ENCODE measurements at regions not wholly inside any gene's neighbourhood (a gene's known extent, or its start where the extent isn't known, plus 50 kb on each side); places are given as distances from the start of the nearest gene placed in this dataset.

GRCh38 chr15:31434275-31434587 is 107.6 kb downstream of the KLF13 start (continued):
- TF ChIP-seq ZBTB4 (CRISPR knock-in tag; IDR thresholded peaks at IDR 0.05): no peak
- TF ChIP-seq IRF5 (IDR thresholded peaks at IDR 0.05; ENCODE audit: borderline replicate concordance): no peak
- no peak for TF ChIP-seq CHD1 (IDR thresholded peaks at IDR 0.05; ENCODE audit: low read depth, low read length)

GRCh38 chr15:31434588-31435260 is 108.1 kb downstream of the KLF13 start:
- Histone ChIP-seq H4K20me1 (ENCODE audit: control insufficient read depth, insufficient read depth) (no peaks in the 10 kb centered on the region), H3K4me1 (ENCODE audit: control insufficient read depth, insufficient read depth, low read length) (peaks cover 50% of the 10 kb centered on the region), H2AFZ (ENCODE audit: control insufficient read depth, low read depth, low read length) (peak overlapping the region; percentile 89), H3K4me2 (ENCODE audit: control insufficient read depth, insufficient read depth) (peak overlapping the region; percentile 94), H3K4me3 (peak overlapping the region; percentile 48), H3K27ac (ENCODE audit: control insufficient read depth, insufficient read depth) (peak overlapping the region; percentile 95), H3K9me3 (replicated peaks; ENCODE audit: control insufficient read depth, insufficient read depth, low read length) (no peaks in the 10 kb centered on the region), H3K36me3 (ENCODE audit: control insufficient read depth in 2 of 2, insufficient read depth in 2 of 2, low read length in 1 of 2) (no peaks in the 10 kb centered on the region), H3K27me3 (replicated peaks in 1 of 2; ENCODE audit: control insufficient read depth in 2 of 2, insufficient read depth in 2 of 2, low read length in 1 of 2) (no peaks in the 10 kb centered on the region), H3K9ac (ENCODE audit: control insufficient read depth, insufficient read depth, low read length) (peak overlapping the region; percentile 85), H3K79me2 (ENCODE audit: control insufficient read depth, insufficient read depth, low read length) (no peaks in the 10 kb centered on the region)
- POLR2A ChIA-PET: interaction anchor here (0.5 to 4.8 kb wide), 15 partner anchors 24 to 237 kb away, joined by 3 to 32 read pairs (median 4); no protein-coding TSS in a partner anchor
- FAIRE-seq (no peak), ATAC-seq (peak; percentile 74), DNase-seq (ENCODE audit: low read depth, low spot score) (peak; percentile 69)
- RAD21 ChIA-PET (ENCODE audit: unreplicated experiment): interaction anchor here (0.6 to 10.1 kb wide), 44 partner anchors 10 to 306 kb away, joined by 3 to 213 read pairs (median 6); partner anchors contain the start of gene KLF13
- 3% methylated on average over 21 of the region's 21 CpGs for WGBS (ENCODE audit: insufficient coverage, insufficient replicate concordance, low lambda C conversion rate, missing lambda C conversion rate)
- intact Hi-C loops (cut with micrococcal nuclease; ENCODE audit: unreplicated experiment): loop anchor here (1.0 to 5.0 kb wide), 8 partner anchors 38 to 234 kb away; partner anchors contain the start of gene KLF13
- SMC1A ChIA-PET (ENCODE audit: uncharacterized antibody, unreplicated experiment): interaction anchor here (0.6 to 7.7 kb wide), 46 partner anchors 8 to 233 kb away, joined by 3 to 166 read pairs (median 5); partner anchors contain the start of gene KLF13
- in situ Hi-C loops (cut with MboI): loop anchor here (5.0 kb wide), 2 partner anchors 53 to 232 kb away; no protein-coding TSS in a partner anchor
- CTCF ChIA-PET: interaction anchor here (0.6 to 12.7 kb wide), 59 partner anchors 9 to 576 kb away, joined by 3 to 336 read pairs (median 6); partner anchors contain the start of gene KLF13
- BruUV-seq (replicated peaks): no TSS peak
- no peak for TF ChIP-seq CBX3 (IDR thresholded peaks at IDR 0.05; ENCODE audit: borderline replicate concordance, low read depth)
- TF ChIP-seq EGR1 (IDR thresholded peaks at IDR 0.05; ENCODE audit: borderline replicate concordance in 1 of 2, low read depth in 2 of 2, low read length in 2 of 2): peak in 1 of 2 experiments; percentile 36; a peak in 1 of 3 replicates
- TF ChIP-seq RBBP5 (conservative IDR thresholded peaks at IDR 0.05): no peak
- no peak for TF ChIP-seq BRCA1 (IDR thresholded peaks at IDR 0.05; ENCODE audit: low read depth, low read length)
- TF ChIP-seq ZBTB33 (IDR thresholded peaks at IDR 0.05): no peak
- no peak for TF ChIP-seq RELA (IDR thresholded peaks at IDR 0.05; ENCODE audit: borderline replicate concordance, partially characterized antibody)
- no peak for TF ChIP-seq MYB (IDR thresholded peaks at IDR 0.05; ENCODE audit: borderline replicate concordance, low read depth, low read length)
- no peak for TF ChIP-seq MYC (IDR thresholded peaks at IDR 0.05; ENCODE audit: insufficient read depth, insufficient read length, insufficient replicate concordance, low read length, severe bottlenecking)
- TF ChIP-seq POLR2A (IDR thresholded peaks at IDR 0.05; ENCODE audit: low read depth, low read length): peak; percentile 54; the same call in 1 of the 2 replicates
- no peak for TF ChIP-seq KAT2A (conservative IDR thresholded peaks at IDR 0.05; ENCODE audit: control insufficient read depth, low read depth, low read length)
- TF ChIP-seq FOXM1 (IDR thresholded peaks at IDR 0.05; ENCODE audit: low read depth, low read length): no peak; the same call in 1 of the 2 replicates
- no peak for TF ChIP-seq SUPT20H (IDR thresholded peaks at IDR 0.05; ENCODE audit: borderline replicate concordance, control insufficient read depth, low read depth, low read length)
- TF ChIP-seq RCOR1 (conservative IDR thresholded peaks at IDR 0.05; ENCODE audit: low read depth, low read length): no peak

Data from GM12878 (cell line).